ENCODE measurements at regions not wholly inside any gene's neighbourhood (a gene's known extent, or its start where the extent isn't known, plus 50 kb on each side); places are given as distances from the start of the nearest gene placed in this dataset.

- WGBS, 4 donors = 80 to 93% (median 83%) methylated on average over 3 to 7 of the region's 7 CpGs
These were observed 1019.4 kb downstream of the BRD1 start for GRCh38 chr22:48808038-48808960.

DNA sequence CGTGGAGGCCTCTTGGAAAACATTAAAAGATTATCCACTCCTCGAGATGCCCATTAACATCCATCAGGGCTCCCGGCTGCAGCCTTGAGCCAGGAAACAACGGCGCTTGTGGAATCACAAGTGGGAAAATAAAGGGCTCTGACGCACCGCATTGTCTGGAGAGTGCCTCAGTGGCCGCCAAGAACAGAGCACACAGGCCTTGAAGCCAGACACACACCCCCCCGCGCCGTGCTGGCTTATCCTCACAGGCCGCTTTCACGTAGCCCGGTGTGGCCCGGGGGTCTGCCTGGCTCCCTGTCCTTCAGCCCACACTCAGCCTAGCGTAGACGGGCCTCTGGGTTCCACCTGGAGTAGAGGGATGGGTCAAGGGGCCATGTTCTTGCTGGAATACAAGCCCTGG, 1020.5 kb downstream of the BRD1 start:
- no peak for TF ChIP-seq POLR2A (IDR thresholded peaks at IDR 0.05)
- no peak for TF ChIP-seq CTCF (IDR thresholded peaks at IDR 0.05)
- no peak for DNase-seq
- H3K9me3 ChIP-seq (replicated peaks in 1 of 3) = no peaks in the 10 kb centered on the region
- H3K27me3 ChIP-seq = no peaks in the 10 kb centered on the region
- H3K27ac ChIP-seq = no peak overlapping the region
- H3K36me3 ChIP-seq (replicated peaks in 1 of 2) = no peaks in the 10 kb centered on the region
- H3K4me1 ChIP-seq (replicated peaks in 1 of 2) = no peaks in the 10 kb centered on the region
- H3K4me3 ChIP-seq = no peak overlapping the region
- WGBS, 4 donors = 83 to 91% (median 85%) methylated on average over 10 to 17 of the region's 17 CpGs
- intact Hi-C loops (cut with DNase I) = no loop called here

More at GRCh38 chr22:48808038-48808960, 1019.4 kb downstream of the BRD1 start:
- TF ChIP-seq CTCF (IDR thresholded peaks at IDR 0.05) = no peak
- DNase-seq = no peak
- H3K36me3 ChIP-seq (replicated peaks in 1 of 2) = no peaks in the 10 kb centered on the region
- H3K27ac ChIP-seq = no peak overlapping the region
- H3K9me3 ChIP-seq (replicated peaks in 1 of 3) = no peaks in the 10 kb centered on the region
- intact Hi-C loops (cut with DNase I) = no loop called here
- H3K27me3 ChIP-seq = no peaks in the 10 kb centered on the region
- no peaks in the 10 kb centered on the region for H3K4me1 ChIP-seq (replicated peaks in 1 of 2)
- H3K4me3 ChIP-seq = no peak overlapping the region

GRCh38 chr22:48806227-48806781, 1021.4 kb downstream of the BRD1 start:
- intact Hi-C loops (cut with DNase I) = no loop called here
- 52 to 73% (median 65%) methylated on average over 7 to 16 of the region's 16 CpGs for WGBS, 4 donors
- Histone ChIP-seq H3K4me1 (replicated peaks in 1 of 2) (no peaks in the 10 kb centered on the region), H3K4me3 (no peak overlapping the region), H3K27me3 (no peaks in the 10 kb centered on the region), H3K9me3 (replicated peaks in 1 of 3) (no peaks in the 10 kb centered on the region), H3K27ac (no peak overlapping the region), H3K36me3 (replicated peaks in 1 of 2) (no peaks in the 10 kb centered on the region)
- no peak for DNase-seq
- no peak for TF ChIP-seq CTCF (IDR thresholded peaks at IDR 0.05)
- no peak for TF ChIP-seq POLR2A (IDR thresholded peaks at IDR 0.05)

DNA sequence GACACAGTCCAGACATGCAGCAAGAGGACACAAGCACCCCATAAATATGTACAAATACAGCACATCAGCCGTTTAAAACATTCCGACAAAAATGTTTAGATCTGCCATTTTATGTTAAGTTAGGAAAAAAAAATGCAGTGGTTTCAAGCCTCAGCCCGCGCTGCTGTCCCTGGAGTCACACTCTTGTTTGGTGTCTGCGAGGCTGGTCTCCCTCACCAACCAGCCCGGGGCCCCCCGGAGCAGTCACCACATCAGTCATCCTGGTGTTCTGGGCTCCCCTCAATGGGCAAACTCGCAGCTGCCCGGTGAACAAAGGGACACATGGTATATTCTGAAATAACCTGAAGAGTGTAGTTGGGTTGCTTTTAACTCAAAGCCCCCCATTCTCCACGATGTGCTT, 1022.2 kb downstream of the BRD1 start:
- Histone ChIP-seq H3K36me3 (replicated peaks in 1 of 2) (no peaks in the 10 kb centered on the region), H3K27ac (no peak overlapping the region), H3K9me3 (replicated peaks in 1 of 3) (no peaks in the 10 kb centered on the region), H3K27me3 (no peaks in the 10 kb centered on the region), H3K4me3 (no peak overlapping the region), H3K4me1 (replicated peaks in 1 of 2) (no peaks in the 10 kb centered on the region)
- 76 to 88% (median 88%) methylated on average over 10 of the region's 10 CpGs for WGBS, 4 donors
- no peak for DNase-seq
- intact Hi-C loops (cut with DNase I) = no loop called here
- no peak for TF ChIP-seq CTCF (IDR thresholded peaks at IDR 0.05)
- no peak for TF ChIP-seq POLR2A (IDR thresholded peaks at IDR 0.05)

Measured in adrenal gland (tissue), 9 donors.